GM21576 (cell line): ENCODE measurements at regions not wholly inside any gene's neighbourhood (a gene's known extent, or its start where the extent isn't known, plus 50 kb on each side); places are given as distances from the start of the nearest gene placed in this dataset.
A peak's percentile ranks its signal among the peaks of the same experiment; 100 is the strongest.
"Not testable (repeated sequence)": the region's sequence is repeated elsewhere in the genome, so short reads cannot be mapped to it uniquely, and the experiment has no call there.

Experiments used
- ATAC-seq: cut with Tn5 transposase; IDR thresholded peaks from one replicate; pipeline ENCODE4 v1.9.1; 2021; ENCODE audit warnings: mild to moderate bottlenecking, moderate library complexity; ENCODE audit not compliant: unreplicated experiment

DNA sequence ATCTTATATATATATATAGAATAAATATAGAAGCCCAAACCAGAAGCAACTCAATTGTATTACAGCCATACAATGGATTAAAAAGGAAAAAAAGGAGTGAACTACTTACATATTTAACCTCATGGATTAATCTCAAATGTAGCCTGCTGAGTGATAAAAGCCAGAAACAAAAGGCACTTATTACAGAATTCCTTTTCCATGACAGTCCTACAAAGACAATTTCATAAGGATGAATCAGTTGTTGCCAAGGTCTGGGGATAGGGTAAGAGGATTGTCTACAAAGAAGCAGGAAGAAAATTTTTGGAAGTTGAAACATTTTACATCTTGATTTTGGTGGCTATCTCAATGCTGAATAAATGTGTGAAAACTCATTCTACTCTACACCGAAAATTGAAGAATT, 103.9 kb upstream of the DCC start:
- ATAC-seq: no peak

DNA sequence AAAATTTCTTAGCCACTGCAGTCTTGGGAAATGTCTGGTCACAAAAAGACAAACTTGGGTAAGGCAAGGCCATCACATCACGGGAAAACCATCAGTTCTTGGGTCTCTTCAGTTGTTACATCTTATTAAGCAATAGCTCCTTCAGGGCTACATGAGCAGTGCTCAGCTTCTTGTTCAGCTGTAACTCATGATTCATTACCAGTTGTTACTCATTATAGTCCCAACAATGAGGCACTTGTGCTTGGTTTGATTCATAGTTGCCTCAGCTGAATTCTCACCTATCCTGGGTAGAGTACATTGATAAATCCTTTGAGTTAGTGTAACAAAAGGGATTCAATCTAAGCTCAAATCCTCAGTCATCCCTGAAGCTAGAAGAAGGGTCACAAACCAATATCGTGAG, 102.4 kb upstream of the DCC start:
- ATAC-seq: no peak

DNA sequence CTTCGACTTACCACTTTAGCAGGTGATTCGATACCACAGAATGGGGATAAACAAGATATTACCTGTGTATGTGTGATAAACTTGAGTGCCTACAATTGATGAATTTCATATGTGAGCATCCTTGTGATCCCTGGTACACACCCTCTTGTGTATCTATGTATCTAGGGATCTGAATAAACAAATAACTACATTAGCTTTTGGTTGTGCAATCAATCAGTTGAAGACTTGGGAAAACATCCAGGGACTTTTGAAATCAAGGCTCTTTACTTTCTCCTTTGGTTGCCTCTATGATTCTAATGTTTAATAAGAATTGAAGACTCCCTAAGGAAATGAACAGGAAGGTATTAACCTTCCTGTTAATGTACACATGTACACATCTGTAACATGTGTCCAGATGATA, 97.3 kb upstream of the DCC start:
- no peak for ATAC-seq

DNA sequence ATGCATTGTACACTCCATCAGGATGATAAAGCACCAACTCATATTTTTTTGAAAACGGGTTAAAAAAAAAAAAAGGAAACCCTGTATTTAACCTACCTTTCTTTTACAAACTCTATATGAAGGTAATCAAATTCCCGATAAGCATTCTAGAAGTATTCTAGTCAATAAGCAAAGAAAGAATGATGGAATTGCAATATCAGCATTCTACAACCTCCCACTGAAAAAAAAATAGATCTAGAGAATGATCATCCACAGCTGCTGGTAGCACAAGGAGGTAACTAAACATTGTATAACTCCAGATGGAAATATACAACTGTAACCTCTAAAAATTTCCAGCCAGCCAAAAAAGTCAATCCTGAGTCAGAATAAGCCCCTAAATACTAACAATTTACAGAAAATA, 95.3 kb upstream of the DCC start:
- no peak for ATAC-seq

DNA sequence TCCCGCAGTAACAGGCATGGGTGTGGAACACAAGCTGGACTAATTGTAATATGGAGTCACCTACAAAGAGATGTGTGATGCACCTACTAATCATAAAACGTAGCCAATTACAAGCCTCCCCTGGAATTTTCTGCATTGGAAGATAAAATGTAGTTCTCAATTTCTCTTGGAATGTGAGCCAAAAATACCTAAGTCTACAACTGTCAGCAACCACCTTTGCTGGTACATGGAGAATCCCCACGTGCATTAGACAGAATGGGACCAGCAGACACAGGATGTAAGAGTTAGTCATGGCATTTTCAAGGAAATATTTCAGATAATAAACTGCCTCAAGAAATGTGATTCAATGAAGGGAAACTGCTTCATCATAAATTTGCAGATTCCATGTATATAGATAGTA, 85.6 kb upstream of the DCC start:
- ATAC-seq: no peak

DNA sequence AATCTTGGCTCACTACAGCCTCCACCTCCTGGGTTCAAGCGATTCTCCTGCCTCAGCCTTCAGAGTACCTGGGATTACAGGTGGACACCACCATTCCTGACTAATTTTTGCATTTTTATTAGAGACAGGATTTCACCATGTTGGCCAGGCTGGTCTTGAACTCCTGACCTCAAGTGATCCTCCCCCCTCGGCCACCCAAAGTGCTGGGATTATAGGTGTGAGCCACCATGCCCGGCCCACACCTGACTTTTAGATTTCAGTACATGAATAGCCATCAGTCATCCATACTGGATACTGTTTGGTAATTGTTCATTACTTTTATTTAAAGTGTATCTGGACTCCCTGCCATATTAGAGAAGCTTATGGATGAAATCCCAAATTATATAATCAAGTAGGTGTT, 82.6 kb upstream of the DCC start:
- not testable (repeated sequence) for ATAC-seq

DNA sequence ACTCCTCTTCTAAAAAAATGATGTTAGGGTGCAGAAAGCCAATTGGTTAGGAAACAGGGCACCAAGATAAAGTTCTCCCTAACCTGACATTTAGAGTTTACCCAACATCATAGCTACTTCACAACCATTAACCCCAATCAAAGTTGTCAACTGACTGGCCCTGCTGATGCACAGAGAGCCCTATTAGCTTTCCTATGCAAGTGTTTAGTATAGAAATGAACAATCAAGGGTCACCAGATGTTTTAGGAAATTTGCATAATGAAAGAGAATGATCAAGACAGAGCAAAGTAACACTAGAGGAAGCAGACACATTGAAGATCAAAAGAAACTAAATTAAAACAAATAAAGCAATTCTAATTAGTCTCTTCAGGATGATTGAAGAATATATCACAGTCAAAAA, 64.2 kb upstream of the DCC start:
- ATAC-seq: no peak

DNA sequence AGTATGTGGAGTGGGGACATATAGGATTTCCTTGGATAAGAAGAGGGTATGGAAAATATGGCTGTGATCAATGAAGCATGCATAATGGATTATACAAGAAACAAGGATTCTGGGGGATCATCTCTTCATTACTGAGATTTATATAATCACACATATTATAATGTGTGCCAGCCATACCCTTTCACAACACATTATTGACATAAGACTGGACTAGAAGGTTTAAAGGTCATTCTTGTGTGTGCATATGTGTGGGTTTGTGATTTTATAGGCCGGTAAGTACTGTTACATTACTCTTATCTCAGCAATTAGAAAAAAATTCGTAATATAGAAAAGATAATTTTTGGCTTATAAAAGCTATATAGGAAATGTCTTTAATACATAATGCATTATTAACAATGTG, 62.2 kb upstream of the DCC start:
- ATAC-seq: no peak

DNA sequence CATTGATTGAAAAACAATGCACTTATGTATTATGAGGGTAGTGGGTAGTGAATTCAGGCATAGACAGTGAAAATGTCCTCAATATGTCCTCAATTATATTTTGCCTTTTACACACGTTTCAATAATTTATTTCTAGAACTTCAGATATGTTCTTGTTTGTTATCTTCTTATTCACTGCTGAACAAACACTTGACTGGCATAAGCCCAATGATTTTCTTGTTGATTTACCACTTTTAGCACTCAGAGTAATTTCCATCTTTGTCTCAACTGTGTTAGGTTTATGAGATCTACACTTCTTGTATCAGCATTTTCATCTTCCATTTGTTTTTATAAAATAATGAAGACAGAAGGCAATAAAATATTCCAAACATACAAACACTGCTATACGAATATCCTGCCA, 61.8 kb upstream of the DCC start:
- no peak for ATAC-seq

DNA sequence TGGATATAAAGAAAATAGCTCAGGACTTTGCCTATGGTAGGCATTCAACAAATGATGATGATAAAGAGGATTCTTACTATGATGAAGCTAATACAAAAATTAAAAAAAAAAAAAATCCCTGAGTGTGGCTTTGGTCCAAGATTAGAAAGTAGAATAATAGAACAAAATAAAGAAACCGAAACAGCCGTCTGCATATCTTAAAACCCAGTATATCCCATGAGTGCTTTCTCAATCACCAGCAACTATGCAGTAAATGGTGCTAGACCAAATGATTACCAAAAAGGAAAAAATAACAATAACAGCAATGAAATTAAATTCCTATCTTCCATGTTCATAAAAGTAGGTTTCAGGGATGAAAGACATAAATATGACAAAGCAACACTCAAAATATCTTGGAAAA, 59.3 kb upstream of the DCC start:
- no peak for ATAC-seq

DNA sequence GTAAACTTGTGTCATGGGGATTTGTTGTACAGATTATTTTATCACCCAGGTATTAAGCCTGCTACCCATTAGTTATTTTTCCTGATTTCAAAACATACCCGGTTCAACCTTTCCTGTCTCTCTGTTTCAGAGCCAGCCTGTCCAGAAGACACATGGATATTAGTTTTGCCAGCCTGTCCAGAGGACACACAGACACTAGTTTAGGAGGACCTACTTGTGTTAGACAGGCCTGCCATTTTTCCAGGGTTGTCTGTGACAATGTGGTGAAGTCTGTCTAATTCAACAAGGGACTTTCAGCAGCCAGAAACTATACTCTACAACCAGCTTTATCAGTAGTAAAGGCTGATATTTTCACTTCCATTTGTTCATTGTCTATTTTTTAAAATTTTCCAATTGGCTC, 56.1 kb upstream of the DCC start:
- ATAC-seq: no peak

DNA sequence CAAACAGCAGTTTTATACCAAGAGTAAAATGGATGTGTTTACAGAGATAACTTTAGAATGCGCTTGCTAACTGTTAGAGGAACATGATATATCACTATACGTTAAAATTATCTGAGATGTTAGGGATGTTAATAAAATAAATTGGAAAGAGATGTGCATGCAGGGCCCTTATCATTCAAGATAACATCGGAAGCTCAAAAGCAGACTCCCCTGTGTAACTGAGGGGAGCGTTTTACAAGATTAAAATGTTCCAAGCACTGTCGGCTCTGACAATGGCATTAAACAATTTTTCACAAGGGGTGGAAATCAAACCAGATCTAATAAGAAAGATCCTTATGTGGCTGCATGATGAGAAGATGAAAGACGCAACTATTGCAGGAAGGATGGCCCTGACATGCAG, 53.3 kb upstream of the DCC start:
- ATAC-seq: no peak

DNA sequence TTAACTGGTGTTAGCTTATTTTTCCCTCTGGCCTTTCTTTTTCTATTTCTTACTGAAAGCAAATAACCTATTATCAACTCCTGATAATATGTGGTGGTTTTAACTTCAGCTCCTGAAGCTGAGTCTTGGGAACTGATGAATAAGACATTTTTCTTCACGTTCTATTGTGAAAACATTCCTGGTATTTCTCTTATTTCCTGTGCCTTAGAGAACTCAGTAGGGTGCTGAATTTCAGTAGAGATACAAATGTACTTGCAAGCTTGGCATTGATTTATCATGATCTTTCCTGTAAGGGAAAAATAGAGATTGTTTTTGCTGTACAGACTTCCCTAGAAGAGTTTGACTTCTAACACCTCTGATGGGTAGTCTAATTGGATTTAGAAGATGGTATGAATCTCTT, 52.8 kb upstream of the DCC start:
- ATAC-seq: no peak

DNA sequence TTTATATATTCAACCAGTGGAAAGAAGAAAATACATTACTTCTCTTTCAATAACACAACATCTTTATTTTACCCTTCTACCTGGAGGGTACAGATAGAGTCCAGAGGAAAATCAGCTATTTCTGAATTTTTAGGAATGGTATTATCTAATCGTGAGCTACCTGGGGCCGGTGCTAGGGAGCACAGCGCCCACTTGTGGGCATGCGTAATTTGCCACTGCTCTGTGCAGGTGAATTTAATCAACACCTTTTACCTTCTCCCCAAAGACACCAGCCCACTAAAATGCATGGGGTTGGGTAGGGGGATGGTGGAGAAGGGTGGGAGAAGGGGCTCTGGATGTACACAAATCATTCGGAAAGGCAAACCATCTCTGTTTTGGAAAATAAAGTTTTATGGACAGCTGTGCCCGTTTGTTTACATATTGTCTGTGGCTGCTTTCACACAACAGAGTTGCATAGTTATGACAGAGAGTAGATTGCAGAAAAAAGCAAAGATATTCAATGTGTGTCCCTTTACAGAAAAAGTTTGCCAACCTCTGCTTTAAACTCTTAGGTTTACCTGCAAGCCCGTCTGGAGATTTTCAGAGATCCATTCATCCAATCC, 51.5 kb upstream of the DCC start:
- ATAC-seq: peak; percentile 80

DNA sequence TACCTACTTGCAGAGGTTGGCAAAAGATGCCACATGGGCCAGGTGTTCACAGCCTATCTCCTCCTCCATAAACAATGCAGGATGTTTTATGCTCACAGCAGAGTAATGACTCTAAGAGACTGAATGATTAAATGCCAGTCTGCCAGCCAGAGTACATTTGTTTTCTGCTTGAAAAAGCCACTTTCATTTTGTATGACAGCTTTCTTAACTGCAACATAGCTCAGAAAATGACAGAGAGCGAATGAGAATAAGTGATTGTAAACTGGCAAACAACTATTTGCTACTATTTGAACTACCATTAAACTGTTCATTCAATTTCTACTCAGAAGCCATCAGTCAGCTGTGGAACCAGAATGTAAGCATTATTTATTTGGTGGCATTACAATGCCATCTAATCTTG, 50.6 kb upstream of the DCC start:
- ATAC-seq: no peak
